ENCODE measurements at regions not wholly inside any gene's neighbourhood (a gene's known extent, or its start where the extent isn't known, plus 50 kb on each side); places are given as distances from the start of the nearest gene placed in this dataset.

GRCh38 chr16:47904691-47905090 is 251.1 kb downstream of the ABCC12 start:
- no peak for TF ChIP-seq POLR2A (IDR thresholded peaks at IDR 0.05; ENCODE audit: low read depth, low read length)
- no peak for TF ChIP-seq POLR2AphosphoS5 (IDR thresholded peaks at IDR 0.05; ENCODE audit: low read depth, low read length)
- TF ChIP-seq POU2F2 (IDR thresholded peaks at IDR 0.05; ENCODE audit: low read depth, low read length) = no peak
- no peak for TF ChIP-seq PAX5 (IDR thresholded peaks at IDR 0.05; ENCODE audit: insufficient read depth, low read length, severe bottlenecking)
